OCI-LY1 (cell line): ENCODE measurements at regions not wholly inside any gene's neighbourhood (a gene's known extent, or its start where the extent isn't known, plus 50 kb on each side); places are given as distances from the start of the nearest gene placed in this dataset.

Experiments used
- H2AFZ ChIP-seq: fragments of 200-600 bp; sonication (generic), shearing (Covaris generic); 2 replicates; pipeline ENCODE4 v1.6.0; 2014; ENCODE audit warnings: antibody characterized with exemption, mild to moderate bottlenecking, low read length
- H3F3A ChIP-seq: fragments of 200-600 bp; sonication (generic), shearing (Covaris generic); 2 replicates; pipeline ENCODE4 v1.6.0; 2014; ENCODE audit warnings: mild to moderate bottlenecking, antibody characterized with exemption, low read length, moderate library complexity; ENCODE audit not compliant: insufficient read depth
- H3K27ac ChIP-seq: fragments of 200-600 bp; sonication (generic); 2 replicates; pipeline ENCODE4 v1.5.1; 2014; ENCODE audit warnings: low read length, mixed run types, mild to moderate bottlenecking, low read depth; ENCODE audit not compliant: poor library complexity, severe bottlenecking
- H3K27me3 ChIP-seq: fragments of 200-600 bp; sonication (generic); 2 replicates; pipeline ENCODE4 v1.6.0; 2014; ENCODE audit warnings: antibody characterized with exemption, mild to moderate bottlenecking, low read length, moderate library complexity; ENCODE audit not compliant: insufficient read depth
- H3K36me3 ChIP-seq: fragments of 200-600 bp; sonication (generic); 2 replicates; pipeline ENCODE4 v1.6.1; 2014; ENCODE audit warnings: mild to moderate bottlenecking, antibody characterized with exemption, low read length, moderate library complexity, mixed read lengths; ENCODE audit not compliant: insufficient read depth
- H3K4me1 ChIP-seq: fragments of 200-600 bp; sonication (generic); 2 replicates; pipeline ENCODE4 v1.5.1; 2014; ENCODE audit warnings: mild to moderate bottlenecking, low read length, moderate library complexity; ENCODE audit not compliant: insufficient read depth, severe bottlenecking
- H3K4me2 ChIP-seq: fragments of 200-600 bp; sonication (generic), shearing (Covaris generic); 2 replicates; pipeline ENCODE4 v1.6.1; 2014; ENCODE audit warnings: low read length
- H3K4me3 ChIP-seq: fragments of 200-600 bp; sonication (generic); 2 replicates; pipeline ENCODE4 v1.5.1; 2014; ENCODE audit warnings: low read length, low read depth, mild to moderate bottlenecking, mixed read lengths; ENCODE audit not compliant: poor library complexity, severe bottlenecking
- H3K79me2 ChIP-seq: fragments of 200-600 bp; shearing (Covaris generic); 2 replicates; pipeline ENCODE4 v1.6.1; 2016; ENCODE audit warnings: mixed run types, low read length, mixed read lengths; ENCODE audit not compliant: insufficient read depth
- H3K9ac ChIP-seq: fragments of 200-600 bp; sonication (generic), shearing (Covaris generic); 2 replicates; pipeline ENCODE4 v1.6.1; 2014; ENCODE audit warnings: mild to moderate bottlenecking, low read length, mixed read lengths
- H3K9me2 ChIP-seq: fragments of 200-600 bp; sonication (generic), shearing (Covaris generic); 2 replicates; pipeline ENCODE4 v1.6.1; 2014; ENCODE audit warnings: low read depth, mild to moderate bottlenecking, low read length, mixed read lengths
- H3K9me3 ChIP-seq: fragments of 200-600 bp; shearing (Covaris generic); 2 replicates; pipeline ENCODE4 v1.6.1; 2014; ENCODE audit warnings: low read length, mixed read lengths
- H4K20me1 ChIP-seq: fragments of 200-600 bp; sonication (generic), shearing (Covaris generic); 2 replicates; pipeline ENCODE4 v1.6.0; 2016; ENCODE audit warnings: mild to moderate bottlenecking, low read length; ENCODE audit not compliant: insufficient read depth
- EZH2 ChIP-seq: fragments of 200-600 bp; sonication (generic), shearing (Covaris generic); IDR thresholded peaks from 2 replicates; pipeline ENCODE4 v1.8.0; 2017; ENCODE audit warnings: borderline replicate concordance, mixed run types, mild to moderate bottlenecking, antibody characterized with exemption, low read length, moderate library complexity, mixed read lengths
- TF ChIP-seq, protein P1 (sequence below): fragments of 200-600 bp; sonication (generic), shearing (Covaris generic); IDR thresholded peaks from 2 replicates; pipeline ENCODE4 v1.5.1; 2017; ENCODE audit warnings: mild to moderate bottlenecking, antibody characterized with exemption, low read length, moderate library complexity, mixed read lengths

DNA sequence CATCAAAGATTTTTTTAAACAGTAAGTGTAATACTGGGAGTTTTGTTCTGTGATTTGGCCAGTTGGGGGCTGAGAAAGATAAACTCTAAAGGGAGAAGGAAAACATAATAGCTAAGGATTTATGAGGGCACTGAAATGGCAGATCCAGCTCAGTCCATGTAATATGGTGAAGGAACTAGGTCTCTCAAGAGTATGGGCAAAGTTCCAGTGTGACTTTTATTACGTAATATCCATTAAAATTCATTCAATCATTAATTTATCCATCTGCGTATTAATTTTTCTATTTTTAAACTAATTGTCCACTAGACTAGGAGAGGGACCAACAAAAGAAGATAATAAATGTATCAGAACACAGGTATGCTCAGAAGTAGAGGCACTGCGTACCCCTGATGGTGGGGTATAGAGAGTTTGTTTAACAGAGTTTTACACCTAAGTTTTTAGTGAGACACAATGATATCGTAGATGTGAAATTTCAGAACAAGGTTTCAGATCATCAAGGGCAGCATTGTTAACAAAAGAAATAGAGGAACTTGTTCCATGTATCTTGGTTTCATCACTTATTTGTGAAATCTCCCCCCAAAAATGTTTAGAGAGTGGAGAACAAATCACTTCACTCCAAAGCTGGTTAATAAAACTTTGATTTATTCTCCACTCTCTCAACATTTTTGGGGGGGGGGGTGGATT lies 351.1 kb downstream of the GRXCR1 start:
- H3K9ac ChIP-seq: no peak overlapping the region
- no peaks in the 10 kb centered on the region for H3K4me1 ChIP-seq
- no peaks in the 10 kb centered on the region for H4K20me1 ChIP-seq
- no peaks in the 10 kb centered on the region for H3K79me2 ChIP-seq
- no peak overlapping the region for H3K27ac ChIP-seq
- no peak overlapping the region for H3K4me3 ChIP-seq
- TF ChIP-seq, protein P1, sequence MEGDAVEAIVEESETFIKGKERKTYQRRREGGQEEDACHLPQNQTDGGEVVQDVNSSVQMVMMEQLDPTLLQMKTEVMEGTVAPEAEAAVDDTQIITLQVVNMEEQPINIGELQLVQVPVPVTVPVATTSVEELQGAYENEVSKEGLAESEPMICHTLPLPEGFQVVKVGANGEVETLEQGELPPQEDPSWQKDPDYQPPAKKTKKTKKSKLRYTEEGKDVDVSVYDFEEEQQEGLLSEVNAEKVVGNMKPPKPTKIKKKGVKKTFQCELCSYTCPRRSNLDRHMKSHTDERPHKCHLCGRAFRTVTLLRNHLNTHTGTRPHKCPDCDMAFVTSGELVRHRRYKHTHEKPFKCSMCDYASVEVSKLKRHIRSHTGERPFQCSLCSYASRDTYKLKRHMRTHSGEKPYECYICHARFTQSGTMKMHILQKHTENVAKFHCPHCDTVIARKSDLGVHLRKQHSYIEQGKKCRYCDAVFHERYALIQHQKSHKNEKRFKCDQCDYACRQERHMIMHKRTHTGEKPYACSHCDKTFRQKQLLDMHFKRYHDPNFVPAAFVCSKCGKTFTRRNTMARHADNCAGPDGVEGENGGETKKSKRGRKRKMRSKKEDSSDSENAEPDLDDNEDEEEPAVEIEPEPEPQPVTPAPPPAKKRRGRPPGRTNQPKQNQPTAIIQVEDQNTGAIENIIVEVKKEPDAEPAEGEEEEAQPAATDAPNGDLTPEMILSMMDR: no peak
- no peak for TF ChIP-seq EZH2
- no peaks in the 10 kb centered on the region for H3K27me3 ChIP-seq
- H3K4me2 ChIP-seq: no peak overlapping the region
- H3K36me3 ChIP-seq: no peaks in the 10 kb centered on the region
- no peak overlapping the region for H2AFZ ChIP-seq
- H3K9me3 ChIP-seq: no peaks in the 10 kb centered on the region
- no peaks in the 10 kb centered on the region for H3F3A ChIP-seq
- H3K9me2 ChIP-seq: no peaks in the 10 kb centered on the region

DNA sequence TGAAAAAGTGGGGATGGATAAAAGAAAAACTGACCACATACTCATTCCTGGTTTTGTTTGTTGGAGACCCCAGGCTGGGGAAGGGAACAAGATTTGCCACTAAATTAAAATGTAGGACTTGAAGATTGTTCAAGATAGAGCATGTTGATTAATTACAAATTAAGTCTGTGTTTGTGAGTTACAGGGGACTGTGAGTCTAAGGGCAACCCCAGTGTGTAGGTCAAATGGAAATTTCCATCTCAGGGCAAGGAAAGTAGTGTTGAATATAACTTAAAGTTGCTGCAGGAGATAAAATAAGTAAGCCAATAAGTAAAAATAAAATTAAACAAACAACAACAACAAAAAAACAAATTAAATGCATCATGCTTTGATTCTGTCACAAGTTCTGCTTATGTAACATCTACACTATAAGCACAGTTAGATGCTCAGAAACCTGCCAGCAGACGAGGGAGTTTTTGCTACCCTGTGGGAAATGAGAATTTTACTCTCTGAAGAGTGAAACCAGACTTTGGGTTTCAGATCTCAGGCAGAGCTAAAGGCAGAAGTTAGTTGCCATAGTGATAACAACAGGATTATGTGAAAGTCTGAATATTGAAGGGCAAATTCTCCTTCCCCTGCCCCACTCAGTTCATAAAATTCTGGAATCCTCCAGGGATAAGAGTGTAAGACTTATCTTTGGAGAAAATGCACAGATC lies 352.3 kb downstream of the GRXCR1 start:
- TF ChIP-seq, protein P1: no peak
- no peak for TF ChIP-seq EZH2
- H3K4me2 ChIP-seq: no peak overlapping the region
- H3K9me3 ChIP-seq: no peaks in the 10 kb centered on the region

DNA sequence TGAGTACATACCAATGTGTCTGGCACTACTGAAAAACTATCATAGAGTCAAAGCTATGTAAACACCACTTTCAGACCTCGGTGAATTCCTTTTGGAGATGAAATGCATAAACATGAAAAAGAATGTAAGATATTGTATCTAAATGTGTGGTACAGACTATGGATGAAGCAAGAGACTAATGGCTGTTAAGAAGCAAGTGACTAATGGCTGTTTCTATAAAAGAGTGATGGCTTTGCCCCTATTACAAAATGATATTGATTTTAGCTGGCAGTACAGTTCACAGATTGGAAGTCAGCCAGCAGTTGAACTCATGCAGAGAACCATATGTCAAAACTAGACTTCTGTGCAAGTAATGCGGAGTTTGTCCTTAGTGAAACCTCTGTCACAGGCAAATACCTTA lies 359.3 kb downstream of the GRXCR1 start:
- no peak overlapping the region for H3K4me2 ChIP-seq
- H3K4me1 ChIP-seq: no peaks in the 10 kb centered on the region
- no peaks in the 10 kb centered on the region for H3K36me3 ChIP-seq
- H3K27ac ChIP-seq: no peak overlapping the region
- H4K20me1 ChIP-seq: no peaks in the 10 kb centered on the region
- H3K4me3 ChIP-seq: no peak overlapping the region
- no peaks in the 10 kb centered on the region for H3K27me3 ChIP-seq
- H2AFZ ChIP-seq: no peak overlapping the region
- H3K9me3 ChIP-seq: peaks cover 3% of the 10 kb centered on the region; the same call in 1 of the 2 replicates
- no peaks in the 10 kb centered on the region for H3K9me2 ChIP-seq
- no peaks in the 10 kb centered on the region for H3F3A ChIP-seq
- no peak overlapping the region for H3K9ac ChIP-seq
- no peaks in the 10 kb centered on the region for H3K79me2 ChIP-seq
- TF ChIP-seq, protein P1: no peak
- no peak for TF ChIP-seq EZH2

More for the DNA sequence above, 352.3 kb downstream of the GRXCR1 start:
- Histone ChIP-seq H3K4me3 (no peak overlapping the region), H4K20me1 (no peaks in the 10 kb centered on the region), H3K9me2 (no peaks in the 10 kb centered on the region), H3K27me3 (no peaks in the 10 kb centered on the region), H3K9ac (no peak overlapping the region), H3K27ac (no peak overlapping the region), H3K79me2 (no peaks in the 10 kb centered on the region), H3F3A (no peaks in the 10 kb centered on the region), H3K36me3 (no peaks in the 10 kb centered on the region), H2AFZ (no peak overlapping the region), H3K4me1 (no peaks in the 10 kb centered on the region)
